Karpas-422 (cell line): ENCODE measurements at regions not wholly inside any gene's neighbourhood (a gene's known extent, or its start where the extent isn't known, plus 50 kb on each side); places are given as distances from the start of the nearest gene placed in this dataset.

Experiments
- DNase-seq: peaks from one replicate; pipeline ENCODE4 v3.0.0-alpha.2; 2015
- H2AFZ ChIP-seq: fragments of 200-600 bp; sonication (generic); 2 replicates; pipeline ENCODE4 v1.6.1; 2014; ENCODE audit warnings: antibody characterized with exemption, low read length, mixed read lengths
- H3K27ac ChIP-seq: fragments of 200-600 bp; sonication (generic); 2 replicates; pipeline ENCODE4 v1.5.1; 2014; ENCODE audit warnings: mild to moderate bottlenecking, low read length, moderate library complexity
- H3K27me3 ChIP-seq: fragments of 200-600 bp; sonication (generic); 2 replicates; pipeline ENCODE4 v1.6.1; 2014; ENCODE audit warnings: low read length, mixed read lengths
- H3K36me3 ChIP-seq: fragments of 200-600 bp; sonication (generic); 2 replicates; pipeline ENCODE4 v1.6.1; 2014; ENCODE audit warnings: low read length, mixed read lengths; ENCODE audit not compliant: insufficient read depth
- H3K4me1 ChIP-seq: fragments of 200-600 bp; sonication (generic); 2 replicates; pipeline ENCODE4 v1.6.1; 2014; ENCODE audit warnings: mild to moderate bottlenecking, low read length, mixed read lengths
- H3K4me2 ChIP-seq: fragments of 200-600 bp; sonication (generic); 2 replicates; pipeline ENCODE4 v1.6.1; 2014; ENCODE audit warnings: low read length, low read depth, mild to moderate bottlenecking; ENCODE audit not compliant: poor library complexity, severe bottlenecking
- H3K4me3 ChIP-seq: fragments of 200-600 bp; sonication (generic); 2 replicates; pipeline ENCODE4 v1.5.1; 2014; ENCODE audit warnings: mild to moderate bottlenecking, antibody characterized with exemption, low read length, mixed read lengths
- H3K79me2 ChIP-seq: fragments of 200-600 bp; sonication (generic); 2 replicates; pipeline ENCODE4 v1.6.1; 2014; ENCODE audit warnings: mild to moderate bottlenecking, low read length, mixed read lengths
- H3K9ac ChIP-seq: fragments of 200-600 bp; sonication (generic); 2 replicates; pipeline ENCODE4 v1.6.0; 2014; ENCODE audit warnings: low read length
- H3K9me2 ChIP-seq: fragments of 200-600 bp; sonication (generic), shearing (Covaris generic); replicated peaks from 2 replicates; pipeline ENCODE4 v1.6.0; 2014; ENCODE audit warnings: mild to moderate bottlenecking, low read length, moderate library complexity; ENCODE audit not compliant: insufficient read depth
- H3K9me3 ChIP-seq: fragments of 300-700, 200-600 bp; sonication (generic); 2 replicates; pipeline ENCODE4 v1.6.1; 2014; ENCODE audit warnings: low read length, mixed read lengths
- H4K20me1 ChIP-seq: fragments of 200-600 bp; sonication (generic); 2 replicates; pipeline ENCODE4 v1.6.1; 2014; ENCODE audit warnings: mild to moderate bottlenecking, antibody characterized with exemption, low read length, low read depth; ENCODE audit not compliant: insufficient read depth

- H3K9me3 ChIP-seq = no peaks in the 10 kb centered on the region
- H3K36me3 ChIP-seq = no peaks in the 10 kb centered on the region
- H3K9ac ChIP-seq = no peak overlapping the region
- H4K20me1 ChIP-seq = no peaks in the 10 kb centered on the region
- no peak overlapping the region for H3K27ac ChIP-seq
- no peak overlapping the region for H2AFZ ChIP-seq
- DNase-seq = no peak
- H3K4me2 ChIP-seq = no peak overlapping the region
- H3K79me2 ChIP-seq = no peaks in the 10 kb centered on the region
- no peaks in the 10 kb centered on the region; the same call in 1 of the 2 replicates for H3K9me2 ChIP-seq
- H3K4me1 ChIP-seq = no peaks in the 10 kb centered on the region
- no peak overlapping the region for H3K4me3 ChIP-seq
- no peaks in the 10 kb centered on the region for H3K27me3 ChIP-seq
Observed at GRCh38 chr3:117348884-117349283, 639.3 kb downstream of the TUSC7 start.

DNA sequence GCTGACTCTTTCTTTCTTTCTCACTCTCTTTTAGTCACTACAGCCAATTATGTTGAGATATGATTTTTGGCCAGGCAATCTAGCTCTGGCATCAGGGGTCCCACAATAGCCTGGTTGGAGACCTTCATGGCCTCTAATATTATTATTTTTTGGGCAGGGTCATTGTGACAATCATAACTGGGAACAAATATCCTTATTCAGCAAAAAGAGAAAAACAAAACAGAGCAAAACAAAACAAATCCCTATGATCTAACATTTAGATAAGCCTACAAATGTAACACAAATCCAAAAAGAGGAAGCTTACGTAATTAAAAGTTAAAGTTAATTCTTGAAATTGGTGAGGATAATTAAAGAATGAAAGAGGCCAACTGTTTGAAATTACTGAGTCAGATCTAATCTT lies 640.0 kb downstream of the TUSC7 start:
- Histone ChIP-seq H3K9ac (no peak overlapping the region), H4K20me1 (no peaks in the 10 kb centered on the region), H2AFZ (no peak overlapping the region), H3K36me3 (no peaks in the 10 kb centered on the region), H3K27ac (no peak overlapping the region), H3K4me3 (no peak overlapping the region), H3K79me2 (no peaks in the 10 kb centered on the region), H3K27me3 (no peaks in the 10 kb centered on the region), H3K4me2 (no peak overlapping the region), H3K4me1 (no peaks in the 10 kb centered on the region), H3K9me2 (no peaks in the 10 kb centered on the region; the same call in 1 of the 2 replicates), H3K9me3 (no peaks in the 10 kb centered on the region)
- no peak for DNase-seq

GRCh38 chr3:117350371-117350770 lies 640.8 kb downstream of the TUSC7 start:
- H3K9me2 ChIP-seq = no peaks in the 10 kb centered on the region; the same call in 1 of the 2 replicates
- H2AFZ ChIP-seq = no peak overlapping the region
- no peaks in the 10 kb centered on the region for H4K20me1 ChIP-seq
- no peaks in the 10 kb centered on the region for H3K9me3 ChIP-seq
- no peaks in the 10 kb centered on the region for H3K27me3 ChIP-seq
- DNase-seq = no peak
- no peak overlapping the region for H3K27ac ChIP-seq
- H3K4me1 ChIP-seq = no peaks in the 10 kb centered on the region
- no peaks in the 10 kb centered on the region for H3K79me2 ChIP-seq
- no peaks in the 10 kb centered on the region for H3K36me3 ChIP-seq
- no peak overlapping the region for H3K4me3 ChIP-seq
- H3K9ac ChIP-seq = no peak overlapping the region
- H3K4me2 ChIP-seq = no peak overlapping the region

- Histone ChIP-seq H3K9me2 (no peaks in the 10 kb centered on the region; the same call in 1 of the 2 replicates), H3K9ac (no peak overlapping the region), H4K20me1 (no peaks in the 10 kb centered on the region), H3K4me3 (no peak overlapping the region), H3K27ac (no peak overlapping the region), H3K4me1 (no peaks in the 10 kb centered on the region), H3K36me3 (no peaks in the 10 kb centered on the region), H3K9me3 (no peaks in the 10 kb centered on the region), H3K79me2 (no peaks in the 10 kb centered on the region), H2AFZ (no peak overlapping the region), H3K27me3 (no peaks in the 10 kb centered on the region), H3K4me2 (no peak overlapping the region)
- peak; percentile 43 for DNase-seq
Observed at GRCh38 chr3:117355566-117355965, 646.0 kb downstream of the TUSC7 start.

DNA sequence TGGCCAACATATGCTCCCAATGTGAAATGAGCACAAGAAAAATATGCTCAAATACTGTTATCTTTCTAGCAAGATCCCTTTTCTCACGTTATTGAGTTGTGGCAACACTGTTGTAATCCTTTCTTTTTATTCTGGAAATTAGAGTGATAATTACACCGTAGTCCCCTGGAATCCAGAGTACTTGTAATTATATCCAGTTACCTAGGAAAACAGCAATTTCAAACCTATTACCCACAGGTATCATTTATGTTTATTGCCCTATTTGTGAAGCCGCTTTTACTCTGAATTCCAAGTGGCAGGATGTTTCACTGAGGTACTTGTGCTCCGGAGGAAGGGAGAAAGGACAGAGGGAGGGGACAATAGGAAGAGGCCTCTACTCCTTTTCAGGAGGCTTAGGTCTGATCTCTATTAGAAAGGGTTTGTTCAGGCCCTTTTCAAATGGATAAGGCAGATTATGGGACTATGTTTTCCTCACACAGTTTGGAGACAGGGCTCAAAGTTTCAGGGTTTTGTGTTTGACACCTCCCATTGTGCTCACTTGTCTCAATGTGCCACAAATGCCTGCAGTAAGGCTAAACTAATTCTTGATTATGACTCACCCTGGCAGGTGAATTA lies 646.6 kb downstream of the TUSC7 start:
- H3K4me1 ChIP-seq = no peaks in the 10 kb centered on the region
- H3K36me3 ChIP-seq = no peaks in the 10 kb centered on the region
- no peaks in the 10 kb centered on the region for H3K27me3 ChIP-seq
- H2AFZ ChIP-seq = no peak overlapping the region
- no peak for DNase-seq
- H3K4me2 ChIP-seq = no peak overlapping the region
- H3K4me3 ChIP-seq = no peak overlapping the region
- H3K79me2 ChIP-seq = no peaks in the 10 kb centered on the region
- no peak overlapping the region for H3K27ac ChIP-seq
- no peaks in the 10 kb centered on the region for H4K20me1 ChIP-seq
- H3K9me2 ChIP-seq = no peaks in the 10 kb centered on the region; the same call in 1 of the 2 replicates
- H3K9me3 ChIP-seq = no peaks in the 10 kb centered on the region
- no peak overlapping the region for H3K9ac ChIP-seq

- Histone ChIP-seq H3K4me2 (no peak overlapping the region), H3K9ac (no peak overlapping the region), H3K27ac (no peak overlapping the region), H2AFZ (no peak overlapping the region), H3K27me3 (no peaks in the 10 kb centered on the region), H3K9me3 (no peaks in the 10 kb centered on the region), H3K9me2 (no peaks in the 10 kb centered on the region), H3K4me3 (no peak overlapping the region), H3K79me2 (no peaks in the 10 kb centered on the region), H3K4me1 (no peaks in the 10 kb centered on the region), H4K20me1 (no peaks in the 10 kb centered on the region), H3K36me3 (no peaks in the 10 kb centered on the region)
- DNase-seq = no peak
Observed at GRCh38 chr3:117358717-117359314, 649.2 kb downstream of the TUSC7 start.

DNA sequence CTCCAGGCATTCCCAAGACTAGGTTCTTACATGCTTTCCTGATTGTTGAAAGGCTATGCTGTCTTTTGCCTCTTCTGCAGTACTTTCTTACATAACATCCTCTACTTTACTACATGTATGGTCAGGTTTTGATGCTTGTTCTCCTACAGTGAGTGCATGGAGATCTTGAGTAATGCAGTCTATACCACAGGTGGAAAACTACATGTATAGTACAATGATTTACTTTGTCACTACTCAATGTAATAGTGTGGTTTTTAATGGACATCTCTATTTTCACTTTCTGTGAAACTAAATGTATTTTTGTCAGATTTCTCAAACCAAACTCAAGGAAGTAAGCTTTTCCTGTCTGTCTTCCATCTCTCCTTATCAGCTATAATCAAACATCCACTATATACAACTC lies 657.0 kb downstream of the TUSC7 start:
- H3K79me2 ChIP-seq = no peaks in the 10 kb centered on the region
- no peak overlapping the region for H3K9ac ChIP-seq
- no peak overlapping the region for H3K4me3 ChIP-seq
- no peaks in the 10 kb centered on the region for H3K27me3 ChIP-seq
- H3K4me2 ChIP-seq = no peak overlapping the region
- no peaks in the 10 kb centered on the region for H3K36me3 ChIP-seq
- no peaks in the 10 kb centered on the region for H3K4me1 ChIP-seq
- no peak for DNase-seq
- H3K9me3 ChIP-seq = no peaks in the 10 kb centered on the region
- H3K9me2 ChIP-seq = no peaks in the 10 kb centered on the region
- no peaks in the 10 kb centered on the region for H4K20me1 ChIP-seq
- H3K27ac ChIP-seq = no peak overlapping the region
- H2AFZ ChIP-seq = no peak overlapping the region

- Histone ChIP-seq H3K9me2 (no peaks in the 10 kb centered on the region), H3K79me2 (no peaks in the 10 kb centered on the region), H3K9me3 (no peaks in the 10 kb centered on the region), H3K4me3 (no peak overlapping the region), H3K4me2 (no peak overlapping the region), H3K9ac (no peak overlapping the region), H4K20me1 (no peaks in the 10 kb centered on the region), H3K36me3 (no peaks in the 10 kb centered on the region), H3K27me3 (no peaks in the 10 kb centered on the region), H3K4me1 (no peaks in the 10 kb centered on the region), H2AFZ (no peak overlapping the region), H3K27ac (no peak overlapping the region)
- no peak for DNase-seq
Observed at GRCh38 chr3:117367861-117368260, 658.3 kb downstream of the TUSC7 start.
